ENCODE measurements at regions not wholly inside any gene's neighbourhood (a gene's known extent, or its start where the extent isn't known, plus 50 kb on each side); places are given as distances from the start of the nearest gene placed in this dataset.

GRCh38 chr17:15892731-15893657 lies 51.9 kb upstream of the ADORA2B start:
- no peak for DNase-seq
- H3K27ac Mint-ChIP-seq = no peak overlapping the region
- no peak for ATAC-seq (ENCODE audit: low read depth in 2 of 2)

DNA sequence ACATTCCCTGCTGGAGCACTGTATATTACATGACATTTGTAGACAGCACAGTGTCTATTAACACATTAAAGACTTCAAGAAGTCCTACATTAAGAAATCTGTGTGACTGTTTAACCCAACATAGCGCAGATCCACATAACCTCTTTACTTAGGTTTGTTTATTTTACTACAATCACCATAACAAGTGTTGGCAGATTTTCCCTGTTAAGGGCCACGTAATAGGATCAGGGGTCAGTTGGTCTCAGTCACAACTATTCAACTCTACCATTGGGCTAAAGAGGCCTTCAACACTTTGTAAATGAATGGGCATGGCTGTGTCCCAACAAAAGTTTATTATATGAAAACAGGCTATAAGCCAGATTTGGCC lies 51.3 kb upstream of the ADORA2B start:
- Mint-ChIP-seq H3K4me3 (no peak overlapping the region), H3K27ac (no peak overlapping the region), H3K36me3 (no peaks in the 10 kb centered on the region), H3K9me3 (no peaks in the 10 kb centered on the region), H3K4me1 (peaks cover 9 to 17% (median 10%) of the 10 kb centered on the region in 3 donors), H3K27me3 (no peaks in the 10 kb centered on the region)
- no peak for ATAC-seq (ENCODE audit: low read depth in 2 of 2)
- DNase-seq = no peak

More at GRCh38 chr17:15892731-15893657, 51.9 kb upstream of the ADORA2B start:
- Mint-ChIP-seq H3K27me3 (no peaks in the 10 kb centered on the region), H3K4me1 (peaks cover 7 to 14% (median 8%) of the 10 kb centered on the region in 3 donors), H3K36me3 (no peaks in the 10 kb centered on the region), H3K4me3 (no peak overlapping the region), H3K9me3 (no peaks in the 10 kb centered on the region)

DNA sequence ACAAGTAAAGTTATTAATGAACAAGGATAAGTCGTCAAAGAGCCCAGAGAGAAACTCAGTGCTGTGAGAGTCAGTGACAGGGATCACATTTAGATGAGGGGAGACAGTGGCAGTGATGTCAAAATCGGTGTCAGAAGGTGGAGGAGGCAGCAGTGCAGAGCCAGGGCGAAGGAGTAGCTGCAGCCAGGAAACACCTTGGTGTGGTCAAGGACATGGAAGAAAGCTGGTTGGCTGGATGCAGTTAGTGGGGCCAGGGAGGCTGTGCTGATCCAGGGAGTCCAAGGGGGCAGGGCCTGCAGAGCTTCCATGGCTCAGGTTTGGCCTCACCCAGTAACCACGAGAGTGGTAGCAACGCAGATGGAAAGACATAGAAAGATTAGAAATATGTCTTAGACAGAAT lies 50.7 kb upstream of the ADORA2B start:
- Mint-ChIP-seq H3K9me3 (no peaks in the 10 kb centered on the region), H3K27ac (no peak overlapping the region), H3K36me3 (no peaks in the 10 kb centered on the region), H3K4me3 (no peak overlapping the region), H3K4me1 (peaks cover 9 to 17% (median 10%) of the 10 kb centered on the region in 3 donors), H3K27me3 (no peaks in the 10 kb centered on the region)
- ATAC-seq (ENCODE audit: low read depth in 2 of 2) (no peak), DNase-seq (no peak)

DNA sequence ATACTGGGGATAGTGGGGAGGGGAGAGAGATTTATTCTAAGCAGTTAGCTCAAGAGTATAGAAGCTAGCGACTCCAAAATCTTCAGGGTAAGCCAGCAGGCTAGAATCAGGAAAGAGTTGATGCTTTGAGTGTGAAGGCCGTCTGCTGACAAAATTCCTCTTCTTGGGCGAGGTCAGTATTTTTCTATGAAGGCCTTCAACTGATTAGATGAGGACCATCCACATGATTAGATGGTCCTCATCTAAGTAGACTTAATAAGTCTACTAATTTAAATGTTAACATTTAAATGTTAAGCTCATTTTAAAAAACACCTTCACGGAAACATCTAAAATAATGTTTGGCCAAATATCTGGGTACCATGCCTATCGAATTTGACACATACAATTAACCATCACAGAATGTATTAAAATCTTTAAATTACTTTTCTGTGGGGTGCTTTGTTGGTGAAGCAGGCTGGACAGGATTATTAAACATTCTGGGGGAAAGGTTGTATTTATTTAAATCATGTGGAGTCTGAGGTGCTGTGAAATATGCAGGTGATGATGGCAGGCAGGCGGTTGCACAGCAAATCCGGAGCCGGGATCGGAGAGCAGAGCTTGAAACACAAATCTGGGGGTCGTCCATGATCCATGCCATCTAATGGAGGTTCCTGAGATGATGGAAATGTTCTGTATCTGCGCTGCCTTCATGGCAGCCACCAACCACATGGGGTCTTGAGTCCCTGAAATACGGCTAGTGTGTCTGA lies 49.8 kb upstream of the ADORA2B start:
- no peaks in the 10 kb centered on the region for H3K27me3 Mint-ChIP-seq
- DNase-seq (no peak), ATAC-seq (ENCODE audit: low read depth in 2 of 2) (no peak)
- H3K36me3 Mint-ChIP-seq = no peaks in the 10 kb centered on the region
- H3K4me1 Mint-ChIP-seq = peaks cover 9 to 17% (median 10%) of the 10 kb centered on the region in 3 donors
- H3K27ac Mint-ChIP-seq = no peak overlapping the region
- no peaks in the 10 kb centered on the region for H3K9me3 Mint-ChIP-seq
- no peak overlapping the region for H3K4me3 Mint-ChIP-seq
